K562 (cell line): ENCODE measurements at regions not wholly inside any gene's neighbourhood (a gene's known extent, or its start where the extent isn't known, plus 50 kb on each side); places are given as distances from the start of the nearest gene placed in this dataset.

Source experiments
- ARHGAP35 ChIP-seq: fragments of 450-650 bp; IDR thresholded peaks from 2 replicates; pipeline ENCODE4 v1.6.1; 2018; ENCODE audit not compliant: partially characterized antibody
- ARID2 ChIP-seq: fragments of 450-650 bp; IDR thresholded peaks from 2 replicates; pipeline ENCODE4 v1.6.1; 2017; ENCODE audit warnings: antibody characterized with exemption, mild to moderate bottlenecking
- BCL6 ChIP-seq: fragments of 250-450 bp; sonication (Bioruptor Pico); IDR thresholded peaks from 2 replicates; pipeline ENCODE4 v1.4.0; 2020
- BRD9 ChIP-seq: fragments of 450-650 bp; IDR thresholded peaks from 2 replicates; pipeline ENCODE4 v1.6.1; 2018; ENCODE audit warnings: low read depth; ENCODE audit not compliant: partially characterized antibody
- CBFA2T3 ChIP-seq: fragments of 450-650 bp; IDR thresholded peaks from 2 replicates; pipeline ENCODE4 v1.6.1; 2017
- CBX3 ChIP-seq, 2 experiments: IDR thresholded peaks; 1 replicate in 1 of 2; 2 replicates in 1 of 2; pipeline ENCODE4 v1.6.1; 2012; ENCODE audit warnings: inconsistent platforms in 2 of 2, low read length in 2 of 2, borderline replicate concordance in 1 of 2, control low read depth in 1 of 2
- DPF2 ChIP-seq: fragments of 450-650 bp; IDR thresholded peaks from 2 replicates; pipeline ENCODE4 v1.6.1; 2016
- EP400 ChIP-seq: fragments of 450-650 bp; IDR thresholded peaks from 2 replicates; pipeline ENCODE4 v1.6.1; 2017; ENCODE audit warnings: antibody characterized with exemption, mild to moderate bottlenecking, moderate library complexity
- ETV6 ChIP-seq, 3 experiments: fragments of 150-350 bp in 1 of 3; sonication (generic) in 1 of 3; formaldehyde crosslinking in 1 of 3; IDR thresholded peaks; 2 replicates each; pipeline versions ENCODE4 v1.6.1 to v1.8.0; 2014 to 2022; ENCODE audit warnings: borderline replicate concordance in 2 of 3, low read depth in 2 of 3, antibody characterized with exemption in 1 of 3, low read length in 1 of 3, mild to moderate bottlenecking in 1 of 3, missing genetic modification reagents in 1 of 3
- FOXJ2 ChIP-seq: fragments of 200-800 bp; sonication (Bioruptor generic); IDR thresholded peaks from 2 replicates; pipeline ENCODE4 v1.6.1; 2016; ENCODE audit warnings: missing genetic modification characterization, missing compliant biosample characterization
- HDAC2 ChIP-seq: fragments of 450-650 bp; IDR thresholded peaks from 2 replicates; pipeline ENCODE4 v1.6.1; 2016; ENCODE audit warnings: mild to moderate bottlenecking
- MTF1 ChIP-seq: fragments of 250-450 bp; sonication (Bioruptor Pico); IDR thresholded peaks from 2 replicates; pipeline ENCODE4 v1.9.0; 2021; ENCODE audit warnings: moderate library complexity, mild to moderate bottlenecking, inconsistent platforms, borderline replicate concordance
- NBN ChIP-seq: fragments of 450-650 bp; IDR thresholded peaks from 2 replicates; pipeline ENCODE4 v1.6.1; 2016; ENCODE audit warnings: low read depth, mild to moderate bottlenecking
- RUNX1 ChIP-seq: sonication (generic); IDR thresholded peaks from 2 replicates; pipeline ENCODE4 v1.6.1; 2016; ENCODE audit warnings: antibody characterized with exemption, low read depth
- SOX6 ChIP-seq: fragments of 450-650 bp; IDR thresholded peaks from 2 replicates; pipeline ENCODE4 v1.6.1; 2014; ENCODE audit warnings: mild to moderate bottlenecking
- ZNF384 ChIP-seq: IDR thresholded peaks from 2 replicates; pipeline ENCODE4 v1.6.1; 2012; ENCODE audit warnings: low read depth, low read length, improper control_type of control experiment
- TF ChIP-seq, protein P1 (sequence below): sonication (generic); formaldehyde crosslinking; IDR thresholded peaks from 2 replicates; pipeline ENCODE4 v1.8.1; 2022; ENCODE audit warnings: missing genetic modification reagents
- TF ChIP-seq, protein P2 (sequence below): fragments of 250-450 bp; sonication (Bioruptor Pico); IDR thresholded peaks from 2 replicates; pipeline ENCODE4 v1.8.0; 2021; ENCODE audit warnings: mild to moderate bottlenecking, moderate library complexity
- TF ChIP-seq, protein P3 (sequence below): sonication (generic); formaldehyde crosslinking; IDR thresholded peaks from 2 replicates; pipeline ENCODE4 v1.8.0; 2022; ENCODE audit warnings: mild to moderate bottlenecking, missing genetic modification reagents
- TF ChIP-seq, protein P4 (sequence below): fragments of 250-450 bp; sonication (Bioruptor Pico); IDR thresholded peaks from 2 replicates; pipeline ENCODE4 v1.4.0; 2020; ENCODE audit warnings: mild to moderate bottlenecking, moderate library complexity
- TF ChIP-seq, protein P5 (sequence below): fragments of 250-450 bp; sonication (Bioruptor Pico); IDR thresholded peaks from 2 replicates; pipeline ENCODE4 v1.8.0; 2022; ENCODE audit warnings: moderate library complexity, mild to moderate bottlenecking, inconsistent platforms
- TF ChIP-seq, protein P6 (sequence below): IDR thresholded peaks from 2 replicates; pipeline ENCODE4 v1.6.1; 2012; ENCODE audit warnings: low read depth, low read length, improper control_type of control experiment, borderline replicate concordance

DNA sequence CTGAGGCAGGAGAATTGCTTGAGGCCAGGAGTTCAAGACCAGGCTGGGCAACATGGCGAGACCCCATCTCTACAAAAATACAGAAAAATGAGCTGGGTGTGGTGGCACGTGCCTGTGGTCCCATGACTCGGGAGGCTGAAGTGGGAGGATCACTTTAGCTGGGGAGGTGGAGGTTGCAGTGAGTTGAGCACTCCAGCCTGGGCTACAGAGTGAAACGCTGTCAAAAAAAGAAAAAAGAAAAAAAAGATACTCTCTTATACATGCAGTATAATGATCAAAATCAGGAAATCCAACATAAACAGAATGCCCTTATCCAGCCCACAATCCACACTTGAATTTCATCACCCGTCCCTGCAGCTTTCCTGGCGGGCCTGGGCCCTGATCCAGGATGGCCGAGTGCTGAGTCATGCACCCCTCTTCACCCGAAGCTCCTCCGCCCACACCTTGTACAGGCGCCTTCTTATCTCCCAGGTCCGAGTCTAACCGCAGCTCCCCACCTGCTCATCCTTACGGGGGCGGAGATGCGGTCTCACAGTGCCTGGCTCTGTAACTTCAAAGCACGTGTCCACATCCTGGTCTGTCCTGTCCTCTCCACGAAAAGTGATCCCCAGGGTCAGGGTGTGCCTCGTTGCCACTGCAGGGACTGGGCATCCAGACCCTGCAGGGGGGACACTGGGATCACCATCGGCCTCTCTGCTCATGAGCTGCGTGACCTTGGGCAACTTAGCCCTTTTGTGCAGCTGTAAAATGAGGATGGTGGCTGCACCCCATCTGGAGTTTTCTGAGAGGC, 120.2 kb upstream of the SLC45A1 start (continued):
- TF ChIP-seq MTF1 (CRISPR knock-in tag) (no peak), CBX3 (IDR thresholded peaks at IDR 0.05; ENCODE audit: borderline replicate concordance in 1 of 2, low read length in 2 of 2) (peak in 1 of 2 experiments; percentile 68; a peak in 1 of 3 replicates), CBFA2T3 (peak; percentile 99), ZNF384 (peak; percentile 27; the same call in 1 of the 2 replicates), BRD9 (peak; percentile 87), BCL6 (no peak), ETV6 (IDR thresholded peaks at IDR 0.05; ENCODE audit: borderline replicate concordance in 1 of 2, low read depth in 2 of 2, low read length in 1 of 2) (0 out of 4 replicates have a peak, but pooled peaks of 1 of the 2 experiments have one; percentile 66), ETV6 (CRISPR knock-in tag; IDR thresholded peaks at IDR 0.05; ENCODE audit: borderline replicate concordance) (no peak), NBN (peak; percentile 98), DPF2 (peak; percentile 99), ARHGAP35 (no peak), SOX6 (peak; percentile 96), ARID2 (no peak), FOXJ2 (tag) (0 out of 2 replicates have a peak, but pooled peaks have one; percentile 29), EP400 (peak; percentile 90), HDAC2 (peak; percentile 99), RUNX1 (peak; percentile 97)
- TF ChIP-seq, protein P1, sequence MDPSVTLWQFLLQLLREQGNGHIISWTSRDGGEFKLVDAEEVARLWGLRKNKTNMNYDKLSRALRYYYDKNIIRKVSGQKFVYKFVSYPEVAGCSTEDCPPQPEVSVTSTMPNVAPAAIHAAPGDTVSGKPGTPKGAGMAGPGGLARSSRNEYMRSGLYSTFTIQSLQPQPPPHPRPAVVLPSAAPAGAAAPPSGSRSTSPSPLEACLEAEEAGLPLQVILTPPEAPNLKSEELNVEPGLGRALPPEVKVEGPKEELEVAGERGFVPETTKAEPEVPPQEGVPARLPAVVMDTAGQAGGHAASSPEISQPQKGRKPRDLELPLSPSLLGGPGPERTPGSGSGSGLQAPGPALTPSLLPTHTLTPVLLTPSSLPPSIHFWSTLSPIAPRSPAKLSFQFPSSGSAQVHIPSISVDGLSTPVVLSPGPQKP (CRISPR knock-in tag): no peak
- TF ChIP-seq, protein P2, sequence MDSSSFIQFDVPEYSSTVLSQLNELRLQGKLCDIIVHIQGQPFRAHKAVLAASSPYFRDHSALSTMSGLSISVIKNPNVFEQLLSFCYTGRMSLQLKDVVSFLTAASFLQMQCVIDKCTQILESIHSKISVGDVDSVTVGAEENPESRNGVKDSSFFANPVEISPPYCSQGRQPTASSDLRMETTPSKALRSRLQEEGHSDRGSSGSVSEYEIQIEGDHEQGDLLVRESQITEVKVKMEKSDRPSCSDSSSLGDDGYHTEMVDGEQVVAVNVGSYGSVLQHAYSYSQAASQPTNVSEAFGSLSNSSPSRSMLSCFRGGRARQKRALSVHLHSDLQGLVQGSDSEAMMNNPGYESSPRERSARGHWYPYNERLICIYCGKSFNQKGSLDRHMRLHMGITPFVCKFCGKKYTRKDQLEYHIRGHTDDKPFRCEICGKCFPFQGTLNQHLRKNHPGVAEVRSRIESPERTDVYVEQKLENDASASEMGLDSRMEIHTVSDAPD (CRISPR knock-in tag): no peak
- TF ChIP-seq, protein P3, sequence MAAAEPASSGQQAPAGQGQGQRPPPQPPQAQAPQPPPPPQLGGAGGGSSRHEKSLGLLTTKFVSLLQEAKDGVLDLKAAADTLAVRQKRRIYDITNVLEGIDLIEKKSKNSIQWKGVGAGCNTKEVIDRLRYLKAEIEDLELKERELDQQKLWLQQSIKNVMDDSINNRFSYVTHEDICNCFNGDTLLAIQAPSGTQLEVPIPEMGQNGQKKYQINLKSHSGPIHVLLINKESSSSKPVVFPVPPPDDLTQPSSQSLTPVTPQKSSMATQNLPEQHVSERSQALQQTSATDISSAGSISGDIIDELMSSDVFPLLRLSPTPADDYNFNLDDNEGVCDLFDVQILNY (CRISPR knock-in tag): no peak; the same call in 1 of the 2 replicates
- TF ChIP-seq, protein P4, sequence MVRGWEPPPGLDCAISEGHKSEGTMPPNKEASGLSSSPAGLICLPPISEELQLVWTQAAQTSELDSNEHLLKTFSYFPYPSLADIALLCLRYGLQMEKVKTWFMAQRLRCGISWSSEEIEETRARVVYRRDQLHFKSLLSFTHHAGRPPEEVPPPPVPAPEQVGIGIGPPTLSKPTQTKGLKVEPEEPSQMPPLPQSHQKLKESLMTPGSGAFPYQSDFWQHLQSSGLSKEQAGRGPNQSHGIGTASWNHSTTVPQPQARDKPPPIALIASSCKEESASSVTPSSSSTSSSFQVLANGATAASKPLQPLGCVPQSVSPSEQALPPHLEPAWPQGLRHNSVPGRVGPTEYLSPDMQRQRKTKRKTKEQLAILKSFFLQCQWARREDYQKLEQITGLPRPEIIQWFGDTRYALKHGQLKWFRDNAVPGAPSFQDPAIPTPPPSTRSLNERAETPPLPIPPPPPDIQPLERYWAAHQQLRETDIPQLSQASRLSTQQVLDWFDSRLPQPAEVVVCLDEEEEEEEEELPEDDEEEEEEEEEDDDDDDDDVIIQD (CRISPR knock-in tag): no peak
- TF ChIP-seq, protein P5, sequence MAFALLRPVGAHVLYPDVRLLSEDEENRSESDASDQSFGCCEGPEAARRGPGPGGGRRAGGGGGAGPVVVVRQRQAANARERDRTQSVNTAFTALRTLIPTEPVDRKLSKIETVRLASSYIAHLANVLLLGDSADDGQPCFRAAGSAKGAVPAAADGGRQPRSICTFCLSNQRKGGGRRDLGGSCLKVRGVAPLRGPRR: no peak
- TF ChIP-seq, protein P6, sequence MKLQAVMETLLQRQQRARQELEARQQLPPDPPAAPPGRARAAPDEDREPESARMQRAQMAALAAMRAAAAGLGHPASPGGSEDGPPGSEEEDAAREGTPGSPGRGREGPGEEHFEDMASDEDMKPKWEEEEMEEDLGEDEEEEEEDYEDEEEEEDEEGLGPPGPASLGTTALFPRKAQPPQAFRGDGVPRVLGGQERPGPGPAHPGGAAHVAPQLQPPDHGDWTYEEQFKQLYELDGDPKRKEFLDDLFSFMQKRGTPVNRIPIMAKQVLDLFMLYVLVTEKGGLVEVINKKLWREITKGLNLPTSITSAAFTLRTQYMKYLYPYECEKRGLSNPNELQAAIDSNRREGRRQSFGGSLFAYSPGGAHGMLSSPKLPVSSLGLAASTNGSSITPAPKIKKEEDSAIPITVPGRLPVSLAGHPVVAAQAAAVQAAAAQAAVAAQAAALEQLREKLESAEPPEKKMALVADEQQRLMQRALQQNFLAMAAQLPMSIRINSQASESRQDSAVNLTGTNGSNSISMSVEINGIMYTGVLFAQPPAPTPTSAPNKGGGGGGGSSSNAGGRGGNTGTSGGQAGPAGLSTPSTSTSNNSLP: peak; percentile 78
